ENCODE measurements at regions not wholly inside any gene's neighbourhood (a gene's known extent, or its start where the extent isn't known, plus 50 kb on each side); places are given as distances from the start of the nearest gene placed in this dataset.

- peaks cover 8% of the 10 kb centered on the region for H3K9me3 Mint-ChIP-seq
These were observed 135.5 kb upstream of the ZSWIM2 start for GRCh38 chr2:186984481-186984880.

GRCh38 chr2:186980787-186981550, 132.0 kb upstream of the ZSWIM2 start:
- Mint-ChIP-seq H3K27me3 (no peaks in the 10 kb centered on the region), H3K4me1 (no peaks in the 10 kb centered on the region), H3K9me3 (no peaks in the 10 kb centered on the region), H3K4me3 (no peak overlapping the region), H3K36me3 (ENCODE audit: low read depth) (no peaks in the 10 kb centered on the region), H3K27ac (no peak overlapping the region)
- ChIA-PET CTCF (no interaction called here), POLR2A (no interaction called here)
- intact Hi-C loops (cut with micrococcal nuclease) = no loop called here
- no peak for ATAC-seq (ENCODE audit: low read depth)
- TF ChIP-seq CTCF (IDR thresholded peaks at IDR 0.05) = no peak
- DNase-seq = no peak

More at GRCh38 chr2:186984481-186984880, 135.5 kb upstream of the ZSWIM2 start:
- Mint-ChIP-seq H3K27me3 (no peaks in the 10 kb centered on the region), H3K27ac (no peak overlapping the region), H3K4me1 (no peaks in the 10 kb centered on the region), H3K36me3 (ENCODE audit: low read depth) (no peaks in the 10 kb centered on the region), H3K4me3 (no peak overlapping the region)
- no peak for TF ChIP-seq CTCF (IDR thresholded peaks at IDR 0.05)
- ATAC-seq (ENCODE audit: low read depth) (no peak), DNase-seq (no peak)
- intact Hi-C loops (cut with micrococcal nuclease) = no loop called here
- ChIA-PET POLR2A (no interaction called here), CTCF (no interaction called here)

GRCh38 chr2:186980117-186980442, 131.1 kb upstream of the ZSWIM2 start:
- ATAC-seq (ENCODE audit: low read depth) (no peak), DNase-seq (no peak)
- intact Hi-C loops (cut with micrococcal nuclease) = no loop called here
- Mint-ChIP-seq H3K4me3 (no peak overlapping the region), H3K36me3 (ENCODE audit: low read depth) (no peaks in the 10 kb centered on the region), H3K9me3 (no peaks in the 10 kb centered on the region), H3K27ac (no peak overlapping the region), H3K27me3 (no peaks in the 10 kb centered on the region), H3K4me1 (no peaks in the 10 kb centered on the region)
- ChIA-PET POLR2A (no interaction called here), CTCF (no interaction called here)
- TF ChIP-seq CTCF (IDR thresholded peaks at IDR 0.05) = no peak

- H3K27me3 Mint-ChIP-seq = no peaks in the 10 kb centered on the region
- H3K4me1 Mint-ChIP-seq = no peaks in the 10 kb centered on the region
- no peak overlapping the region for H3K4me3 Mint-ChIP-seq
These were observed 130.6 kb upstream of the ZSWIM2 start for GRCh38 chr2:186979439-186980116.

More at GRCh38 chr2:186979439-186980116, 130.6 kb upstream of the ZSWIM2 start:
- no peak for DNase-seq
- no peak for ATAC-seq (ENCODE audit: low read depth)
- TF ChIP-seq CTCF (IDR thresholded peaks at IDR 0.05) = no peak
- ChIA-PET CTCF (no interaction called here), POLR2A (no interaction called here)
- Mint-ChIP-seq H3K36me3 (ENCODE audit: low read depth) (no peaks in the 10 kb centered on the region), H3K9me3 (no peaks in the 10 kb centered on the region), H3K27ac (no peak overlapping the region)
- intact Hi-C loops (cut with micrococcal nuclease) = no loop called here
